ENCODE measurements at regions not wholly inside any gene's neighbourhood (a gene's known extent, or its start where the extent isn't known, plus 50 kb on each side); places are given as distances from the start of the nearest gene placed in this dataset.

- no peaks in the 10 kb centered on the region for H3K27me3 ChIP-seq
Measured at GRCh38 chr5:3303777-3304176, 291.9 kb upstream of the IRX1 start.

DNA sequence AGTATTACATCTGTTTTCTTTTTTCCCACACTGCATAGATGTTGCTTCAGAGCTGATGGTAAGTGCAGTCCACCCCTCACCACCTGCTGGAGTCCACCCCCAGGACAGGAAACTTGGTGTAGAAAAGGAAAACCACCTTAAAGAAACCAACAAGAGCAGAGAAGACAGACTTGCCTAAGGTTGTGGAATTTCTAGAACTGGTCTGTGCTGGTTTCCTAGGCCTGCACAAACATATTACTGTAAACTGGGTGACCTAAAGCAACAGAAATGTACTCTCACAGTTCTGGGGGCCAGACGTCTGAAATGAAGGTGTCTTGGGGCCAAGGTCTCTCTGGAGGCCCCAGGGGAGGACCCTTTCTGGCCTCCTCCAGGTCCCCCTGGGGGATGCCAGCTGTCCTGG lies 293.4 kb upstream of the IRX1 start:
- no peaks in the 10 kb centered on the region for H3K27me3 ChIP-seq
- no peak overlapping the region for H3K27ac ChIP-seq
- 17 to 35% methylated on average over 1 of the region's 1 CpG for WGBS, 2 donors
- no peaks in the 10 kb centered on the region for H3K9me3 ChIP-seq
- no peaks in the 10 kb centered on the region for H3K4me1 ChIP-seq
- H3K36me3 ChIP-seq, result no peaks in the 10 kb centered on the region
- TF ChIP-seq, protein P1, sequence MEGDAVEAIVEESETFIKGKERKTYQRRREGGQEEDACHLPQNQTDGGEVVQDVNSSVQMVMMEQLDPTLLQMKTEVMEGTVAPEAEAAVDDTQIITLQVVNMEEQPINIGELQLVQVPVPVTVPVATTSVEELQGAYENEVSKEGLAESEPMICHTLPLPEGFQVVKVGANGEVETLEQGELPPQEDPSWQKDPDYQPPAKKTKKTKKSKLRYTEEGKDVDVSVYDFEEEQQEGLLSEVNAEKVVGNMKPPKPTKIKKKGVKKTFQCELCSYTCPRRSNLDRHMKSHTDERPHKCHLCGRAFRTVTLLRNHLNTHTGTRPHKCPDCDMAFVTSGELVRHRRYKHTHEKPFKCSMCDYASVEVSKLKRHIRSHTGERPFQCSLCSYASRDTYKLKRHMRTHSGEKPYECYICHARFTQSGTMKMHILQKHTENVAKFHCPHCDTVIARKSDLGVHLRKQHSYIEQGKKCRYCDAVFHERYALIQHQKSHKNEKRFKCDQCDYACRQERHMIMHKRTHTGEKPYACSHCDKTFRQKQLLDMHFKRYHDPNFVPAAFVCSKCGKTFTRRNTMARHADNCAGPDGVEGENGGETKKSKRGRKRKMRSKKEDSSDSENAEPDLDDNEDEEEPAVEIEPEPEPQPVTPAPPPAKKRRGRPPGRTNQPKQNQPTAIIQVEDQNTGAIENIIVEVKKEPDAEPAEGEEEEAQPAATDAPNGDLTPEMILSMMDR (IDR thresholded peaks at IDR 0.05), result no peak
- no peak for TF ChIP-seq EP300 (IDR thresholded peaks at IDR 0.05)
- TF ChIP-seq POLR2A (IDR thresholded peaks at IDR 0.05), result no peak
- DNase-seq (ENCODE audit: low spot score in 2 of 2), result no peak
- no peak overlapping the region for H3K4me3 ChIP-seq

More at GRCh38 chr5:3303777-3304176, 291.9 kb upstream of the IRX1 start:
- DNase-seq (ENCODE audit: low spot score in 2 of 2), result no peak
- TF ChIP-seq POLR2A (IDR thresholded peaks at IDR 0.05) (no peak), EP300 (IDR thresholded peaks at IDR 0.05) (no peak)
- TF ChIP-seq, protein P1 (IDR thresholded peaks at IDR 0.05), result no peak
- H3K9me3 ChIP-seq, result no peaks in the 10 kb centered on the region
- no peak overlapping the region for H3K27ac ChIP-seq
- no peak overlapping the region for H3K4me3 ChIP-seq
- WGBS, 2 donors, result 5 to 17% methylated on average over 3 of the region's 3 CpGs
- no peaks in the 10 kb centered on the region for H3K4me1 ChIP-seq
- no peaks in the 10 kb centered on the region for H3K36me3 ChIP-seq

GRCh38 chr5:3301306-3301705 lies 294.3 kb upstream of the IRX1 start:
- no peak for DNase-seq (ENCODE audit: low spot score in 2 of 2)
- Histone ChIP-seq H3K36me3 (no peaks in the 10 kb centered on the region), H3K9me3 (no peaks in the 10 kb centered on the region), H3K4me3 (no peak overlapping the region), H3K27ac (no peak overlapping the region), H3K4me1 (no peaks in the 10 kb centered on the region), H3K27me3 (no peaks in the 10 kb centered on the region)
- no peak for TF ChIP-seq POLR2A (IDR thresholded peaks at IDR 0.05)
- TF ChIP-seq EP300 (IDR thresholded peaks at IDR 0.05), result no peak
- TF ChIP-seq, protein P1 (IDR thresholded peaks at IDR 0.05), result no peak
- 37 to 61% methylated on average over 10 of the region's 10 CpGs for WGBS, 2 donors

DNA sequence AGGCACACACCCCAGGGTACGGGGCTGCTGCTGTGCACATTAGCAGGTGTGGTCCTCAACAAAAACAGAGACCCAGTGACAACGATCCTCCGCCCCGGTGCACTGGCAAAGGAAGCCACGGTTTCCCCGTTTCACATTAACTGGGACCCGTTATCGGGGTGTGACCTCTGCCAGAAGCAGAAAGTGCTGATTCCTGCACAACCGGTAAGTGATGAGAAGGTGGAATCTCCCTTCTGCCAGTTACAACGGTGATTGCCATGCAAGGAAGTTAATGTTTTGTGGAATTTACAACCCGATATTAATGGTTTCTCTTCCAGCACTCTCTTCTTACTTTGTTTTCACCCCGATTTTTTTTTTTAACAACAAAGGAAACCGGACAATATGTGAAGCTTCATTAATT lies 294.9 kb upstream of the IRX1 start:
- DNase-seq (ENCODE audit: low spot score in 2 of 2), result no peak
- no peaks in the 10 kb centered on the region for H3K9me3 ChIP-seq
- no peaks in the 10 kb centered on the region for H3K4me1 ChIP-seq
- H3K36me3 ChIP-seq, result no peaks in the 10 kb centered on the region
- no peaks in the 10 kb centered on the region for H3K27me3 ChIP-seq
- TF ChIP-seq POLR2A (IDR thresholded peaks at IDR 0.05) (no peak), EP300 (IDR thresholded peaks at IDR 0.05) (no peak)
- TF ChIP-seq, protein P1 (IDR thresholded peaks at IDR 0.05), result no peak
- WGBS, 2 donors, result 52 to 62% methylated on average over 13 of the region's 13 CpGs
- H3K27ac ChIP-seq, result no peak overlapping the region
- no peak overlapping the region for H3K4me3 ChIP-seq

DNA sequence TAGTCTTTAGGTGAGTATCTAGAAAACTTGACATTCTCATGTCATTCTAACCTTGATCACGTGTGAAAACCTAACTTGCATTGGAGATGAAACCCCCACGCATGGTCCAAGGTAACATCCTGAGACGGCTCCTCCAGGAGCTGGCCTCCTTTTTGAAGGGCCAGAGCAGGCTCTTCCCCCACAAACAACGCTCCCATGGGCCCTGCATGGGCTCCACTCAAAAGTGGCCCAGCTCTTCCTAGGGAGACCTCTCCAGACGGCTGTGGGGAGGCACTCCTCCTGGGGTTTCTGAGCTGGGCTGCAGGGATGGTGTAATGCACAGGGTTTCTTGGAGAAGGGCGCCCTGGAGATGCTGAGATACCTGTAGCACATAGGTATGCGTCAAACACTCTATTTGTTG lies 296.2 kb upstream of the IRX1 start:
- no peak overlapping the region for H3K4me3 ChIP-seq
- WGBS, 2 donors, result 71 to 80% methylated on average over 7 of the region's 7 CpGs
- no peaks in the 10 kb centered on the region for H3K4me1 ChIP-seq
- no peaks in the 10 kb centered on the region for H3K9me3 ChIP-seq
- H3K36me3 ChIP-seq, result no peaks in the 10 kb centered on the region
- H3K27ac ChIP-seq, result no peak overlapping the region
- no peaks in the 10 kb centered on the region for H3K27me3 ChIP-seq
- TF ChIP-seq POLR2A (IDR thresholded peaks at IDR 0.05) (no peak), EP300 (IDR thresholded peaks at IDR 0.05) (no peak)
- TF ChIP-seq, protein P1 (IDR thresholded peaks at IDR 0.05), result no peak
- no peak for DNase-seq (ENCODE audit: low spot score in 2 of 2)

All from tibial nerve (tissue), 4 donors.